ENCODE measurements at regions not wholly inside any gene's neighbourhood (a gene's known extent, or its start where the extent isn't known, plus 50 kb on each side); places are given as distances from the start of the nearest gene placed in this dataset.
A peak's percentile ranks its signal among the peaks of the same experiment; 100 is the strongest.

DNA sequence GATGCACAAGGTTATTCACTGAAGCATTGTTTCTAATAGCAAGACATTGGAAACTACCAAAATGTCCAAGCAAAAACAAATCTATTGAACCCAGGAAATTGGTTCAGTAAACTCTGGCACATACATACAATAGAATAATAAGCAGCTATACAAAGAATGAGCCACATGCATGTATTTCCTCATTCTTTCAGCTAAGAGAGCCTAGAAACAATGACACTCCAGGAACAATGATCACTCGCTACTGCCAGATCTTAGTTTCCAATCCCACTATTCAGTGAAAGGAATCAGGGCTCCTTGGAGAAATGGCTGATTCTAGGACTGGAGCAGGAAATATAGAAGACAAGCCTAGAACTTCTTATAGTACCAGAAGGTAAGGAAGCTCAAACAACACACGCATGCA, 221.9 kb upstream of the AGAP1 start:
- ATAC-seq (no peak), DNase-seq (no peak)
- intact Hi-C loops (cut with DNase I, micrococcal nuclease): no loop called here

- ATAC-seq (peak; percentile 56), DNase-seq (no peak)
- intact Hi-C loops (cut with DNase I, micrococcal nuclease): no loop called here
Measured at GRCh38 chr2:235274023-235274422, 219.8 kb upstream of the AGAP1 start.

GRCh38 chr2:235277485-235277884, 216.4 kb upstream of the AGAP1 start:
- intact Hi-C loops (cut with DNase I, micrococcal nuclease): no loop called here

GRCh38 chr2:235278771-235279355, 215.0 kb upstream of the AGAP1 start:
- DNase-seq (no peak), ATAC-seq (peak; percentile 87)
- intact Hi-C loops (cut with DNase I, micrococcal nuclease): no loop called here

More at GRCh38 chr2:235277485-235277884, 216.4 kb upstream of the AGAP1 start:
- no peak for ATAC-seq
- DNase-seq: no peak

- intact Hi-C loops (cut with DNase I, micrococcal nuclease): no loop called here
- no peak for ATAC-seq
Measured at GRCh38 chr2:235279965-235280364, 213.9 kb upstream of the AGAP1 start.

GRCh38 chr2:235283246-235283645, 210.6 kb upstream of the AGAP1 start:
- no peak for DNase-seq
- intact Hi-C loops (cut with DNase I, micrococcal nuclease): no loop called here
- no peak for ATAC-seq

More at GRCh38 chr2:235279965-235280364, 213.9 kb upstream of the AGAP1 start:
- no peak for DNase-seq

- no peak for ATAC-seq
- intact Hi-C loops (cut with DNase I, micrococcal nuclease): no loop called here
Measured at GRCh38 chr2:235286622-235287374, 207.0 kb upstream of the AGAP1 start.

DNA sequence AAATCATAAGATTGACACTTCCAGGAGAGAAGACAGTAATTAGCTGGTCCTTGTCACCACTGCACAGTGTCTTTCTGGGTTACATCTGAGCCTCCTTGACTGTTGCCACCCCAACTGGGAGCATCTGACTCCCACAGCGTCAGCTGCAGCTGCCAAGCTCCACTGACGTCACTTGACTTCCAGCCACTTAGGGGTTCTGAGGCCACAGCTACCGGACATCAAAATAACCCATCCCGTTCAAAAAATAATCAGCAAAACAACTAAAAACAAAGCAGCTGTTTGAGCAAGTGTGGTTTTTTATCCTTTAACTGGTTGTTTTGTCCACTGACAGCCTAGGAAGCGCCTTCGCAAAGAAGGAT, 206.5 kb upstream of the AGAP1 start:
- DNase-seq (no peak), ATAC-seq (no peak)
- intact Hi-C loops (cut with DNase I, micrococcal nuclease): no loop called here

More at GRCh38 chr2:235286622-235287374, 207.0 kb upstream of the AGAP1 start:
- DNase-seq: no peak

- intact Hi-C loops (cut with DNase I, micrococcal nuclease): no loop called here
- DNase-seq (no peak), ATAC-seq (peak; percentile 100)
Measured at GRCh38 chr2:235291461-235291860, 202.4 kb upstream of the AGAP1 start.

GRCh38 chr2:235293061-235293460, 200.8 kb upstream of the AGAP1 start:
- no peak for DNase-seq
- ATAC-seq: no peak
- intact Hi-C loops (cut with DNase I, micrococcal nuclease): no loop called here

- intact Hi-C loops (cut with DNase I, micrococcal nuclease): no loop called here
- no peak for ATAC-seq
- no peak for DNase-seq
Measured at GRCh38 chr2:235295831-235296230, 198.0 kb upstream of the AGAP1 start.

DNA sequence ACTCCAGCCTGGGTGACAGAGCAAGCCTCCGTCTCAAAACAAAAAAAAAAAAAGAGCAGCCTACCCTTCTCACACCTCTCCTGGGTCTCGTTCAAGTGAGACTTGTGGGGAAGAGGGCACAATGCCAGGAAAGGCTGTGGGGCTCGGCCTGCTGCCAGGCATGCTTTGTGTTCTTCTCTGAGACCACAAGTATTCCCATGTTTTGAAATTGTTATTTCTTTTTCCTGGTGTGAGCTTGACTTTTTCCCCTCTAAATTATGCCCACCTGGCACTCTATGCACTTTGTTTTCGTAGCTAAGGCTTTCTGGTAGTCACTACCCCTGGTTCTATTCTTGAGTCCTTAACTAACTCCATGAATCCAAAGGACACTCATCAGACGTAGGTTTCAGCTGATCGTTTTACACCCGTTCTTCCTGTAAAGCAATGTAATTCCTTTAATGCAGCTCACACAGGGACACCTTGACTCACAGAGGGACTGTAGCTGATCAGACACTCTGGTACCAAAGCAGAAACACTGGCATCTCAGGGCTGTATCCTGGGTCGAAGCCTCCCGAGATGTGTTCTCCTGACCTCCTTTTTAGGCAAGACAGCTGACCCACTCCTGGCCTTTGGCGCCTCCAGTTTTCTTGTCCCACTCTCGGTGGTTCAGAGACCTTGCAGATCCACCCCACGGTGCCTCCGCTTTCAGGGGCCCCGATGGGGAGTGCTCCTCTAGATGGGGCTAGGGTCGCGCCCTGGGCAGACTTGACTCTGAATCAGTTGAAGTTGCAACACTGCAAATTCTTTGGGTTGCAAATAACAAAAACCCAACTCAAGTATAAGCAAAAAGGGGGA, 193.3 kb upstream of the AGAP1 start:
- intact Hi-C loops (cut with DNase I, micrococcal nuclease): no loop called here
- DNase-seq (peak in 1 of 2 donors; percentile 18), ATAC-seq (peak; percentile 23)

DNA sequence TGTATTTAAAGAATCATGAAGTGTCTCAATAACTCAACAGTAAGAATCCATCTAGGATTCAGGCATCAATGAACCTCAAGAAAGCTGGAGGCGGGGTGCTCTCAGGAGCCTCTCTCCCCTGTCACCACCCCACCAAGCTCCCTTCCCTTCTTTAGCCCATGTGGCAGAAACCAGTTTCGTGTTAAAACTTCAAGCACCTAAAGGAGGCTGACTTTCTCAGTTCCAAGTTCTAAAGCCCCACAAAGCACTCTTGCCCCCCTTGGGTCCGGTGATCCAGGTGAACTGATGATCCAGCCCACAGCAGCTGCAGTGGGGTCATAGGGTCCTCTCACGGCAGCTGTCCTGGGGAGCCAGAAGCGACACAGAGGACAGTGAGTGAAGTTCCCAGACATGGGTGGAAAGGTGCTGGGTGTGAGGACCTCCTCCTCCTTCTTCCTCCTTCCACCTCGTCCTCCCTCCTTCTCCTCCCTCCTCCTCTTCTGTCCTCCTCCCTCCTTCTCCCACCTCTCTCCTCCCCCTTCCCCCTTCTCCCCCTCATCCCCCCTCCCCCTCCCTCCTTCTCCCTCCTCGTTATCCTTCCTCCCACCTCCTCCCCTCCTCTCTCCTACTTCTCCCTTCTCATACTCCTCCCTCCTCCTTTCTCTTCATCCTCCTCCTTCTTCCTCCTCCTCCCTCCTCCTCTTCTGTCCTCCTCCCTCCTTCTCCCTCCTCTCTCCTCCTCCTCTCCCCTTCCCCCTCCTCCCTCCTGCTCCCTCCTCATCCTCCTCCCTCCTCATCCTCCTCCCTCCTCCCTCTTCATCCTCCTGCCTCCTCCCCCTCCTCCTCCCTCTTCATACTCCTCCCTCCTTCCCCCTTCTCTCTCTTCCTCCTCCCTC, 192.4 kb upstream of the AGAP1 start:
- ATAC-seq: no peak
- intact Hi-C loops (cut with DNase I, micrococcal nuclease): no loop called here
- DNase-seq: no peak

DNA sequence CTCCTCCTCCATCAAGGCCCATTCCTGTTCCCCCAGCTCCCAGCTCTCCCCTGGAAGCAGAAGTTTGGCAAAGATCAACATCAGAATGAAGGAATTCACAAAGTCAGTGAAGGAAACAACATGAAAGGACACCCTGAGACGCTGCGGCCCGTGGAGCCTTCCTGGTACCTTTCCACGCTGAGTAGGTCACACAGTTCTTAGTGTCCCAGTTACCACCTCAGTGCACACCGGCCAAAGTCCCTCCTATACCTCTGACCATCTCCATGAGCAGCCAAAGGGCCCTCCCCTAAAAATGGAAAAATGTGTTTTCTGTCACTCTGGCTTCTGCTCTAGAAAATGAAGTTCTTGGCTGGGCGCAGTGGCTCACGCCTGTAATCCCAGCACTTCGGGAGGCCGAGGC, 191.6 kb upstream of the AGAP1 start:
- intact Hi-C loops (cut with DNase I, micrococcal nuclease): no loop called here
- ATAC-seq (no peak), DNase-seq (no peak)

DNA sequence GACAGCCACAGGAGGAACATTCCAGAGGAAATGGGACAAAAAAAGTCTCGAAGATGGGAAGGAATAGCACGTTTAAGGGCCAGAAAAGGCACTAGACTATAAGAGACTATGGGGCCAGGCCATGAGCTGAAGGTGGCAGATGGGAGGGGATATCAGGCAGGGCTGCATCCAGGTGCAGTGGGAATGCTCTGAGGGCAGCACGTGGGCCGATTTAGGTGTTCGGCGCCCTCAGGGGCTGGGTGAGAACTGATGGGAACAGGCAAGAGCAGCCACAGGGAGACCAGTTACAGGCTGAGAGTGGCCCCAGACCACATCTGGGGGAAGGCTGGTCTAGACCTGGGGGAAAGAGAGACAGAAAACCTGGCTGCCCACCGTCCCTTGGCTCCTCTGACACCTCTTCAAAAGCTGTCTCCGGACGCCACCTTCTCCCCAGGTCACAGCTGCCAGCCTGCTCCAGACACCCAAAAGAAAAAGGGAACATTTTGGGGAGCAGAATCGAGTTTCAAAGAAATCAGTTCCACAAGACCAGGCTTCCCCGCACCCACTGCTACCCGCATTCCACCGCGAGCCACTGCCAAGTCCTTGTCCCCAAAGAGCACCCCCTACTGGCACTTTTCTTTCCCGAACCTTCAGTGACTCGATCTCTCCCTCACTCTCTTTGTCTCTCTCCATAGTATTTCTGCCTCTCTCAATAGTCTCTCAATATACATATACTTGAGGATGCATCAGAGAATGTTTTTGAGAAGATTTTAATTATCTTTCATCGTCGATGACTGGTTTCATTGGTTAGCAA, 190.1 kb upstream of the AGAP1 start:
- intact Hi-C loops (cut with DNase I, micrococcal nuclease): no loop called here
- ATAC-seq (no peak), DNase-seq (no peak)

GRCh38 chr2:235305678-235306077, 188.2 kb upstream of the AGAP1 start:
- intact Hi-C loops (cut with DNase I, micrococcal nuclease): no loop called here
- no peak for DNase-seq
- ATAC-seq: no peak

DNA sequence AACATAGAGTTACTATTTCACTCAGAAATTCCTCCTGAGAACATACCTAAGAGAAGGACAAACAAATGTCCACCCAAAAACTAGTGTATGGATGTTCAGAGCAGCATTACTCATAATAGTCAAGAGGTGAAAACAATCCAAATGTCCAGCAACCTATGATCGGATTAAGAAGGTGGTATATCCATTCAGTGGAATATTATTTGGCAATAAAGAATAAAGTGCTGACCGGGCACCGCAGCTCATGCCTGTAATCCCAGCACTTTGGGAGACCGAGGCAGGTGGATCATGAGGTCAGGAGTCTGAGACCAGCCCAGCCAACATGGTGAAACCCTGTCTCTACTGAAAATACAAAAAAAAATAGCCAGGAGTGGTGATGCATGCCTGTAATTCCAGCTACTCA, 182.8 kb upstream of the AGAP1 start:
- DNase-seq (no peak), ATAC-seq (no peak)
- intact Hi-C loops (cut with DNase I, micrococcal nuclease): no loop called here

DNA sequence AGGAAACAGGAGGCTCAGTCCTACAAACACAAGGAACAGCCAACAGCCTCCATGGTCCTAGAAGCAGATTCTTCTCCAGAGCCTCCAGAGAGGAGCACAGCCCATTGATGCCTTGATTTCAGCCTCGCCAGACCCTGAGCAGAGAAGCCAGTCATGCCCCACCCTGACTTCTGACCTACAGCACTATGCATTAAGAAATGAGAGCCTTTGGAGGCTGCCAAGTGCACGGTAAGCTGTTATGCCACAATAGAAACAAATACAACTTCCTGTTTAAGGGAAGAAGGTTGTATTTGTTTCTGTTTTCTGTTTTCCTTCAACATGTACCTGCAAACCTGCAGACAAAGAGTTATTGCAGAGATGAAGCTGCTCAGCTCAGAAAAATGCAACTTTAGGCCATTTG, 181.3 kb upstream of the AGAP1 start:
- intact Hi-C loops (cut with DNase I, micrococcal nuclease): no loop called here
- ATAC-seq: peak; percentile 97
- peak in 1 of 2 donors; percentile 24 for DNase-seq
